ENCODE measurements at regions not wholly inside any gene's neighbourhood (a gene's known extent, or its start where the extent isn't known, plus 50 kb on each side); places are given as distances from the start of the nearest gene placed in this dataset.
A peak's percentile ranks its signal among the peaks of the same experiment; 100 is the strongest.

DNA sequence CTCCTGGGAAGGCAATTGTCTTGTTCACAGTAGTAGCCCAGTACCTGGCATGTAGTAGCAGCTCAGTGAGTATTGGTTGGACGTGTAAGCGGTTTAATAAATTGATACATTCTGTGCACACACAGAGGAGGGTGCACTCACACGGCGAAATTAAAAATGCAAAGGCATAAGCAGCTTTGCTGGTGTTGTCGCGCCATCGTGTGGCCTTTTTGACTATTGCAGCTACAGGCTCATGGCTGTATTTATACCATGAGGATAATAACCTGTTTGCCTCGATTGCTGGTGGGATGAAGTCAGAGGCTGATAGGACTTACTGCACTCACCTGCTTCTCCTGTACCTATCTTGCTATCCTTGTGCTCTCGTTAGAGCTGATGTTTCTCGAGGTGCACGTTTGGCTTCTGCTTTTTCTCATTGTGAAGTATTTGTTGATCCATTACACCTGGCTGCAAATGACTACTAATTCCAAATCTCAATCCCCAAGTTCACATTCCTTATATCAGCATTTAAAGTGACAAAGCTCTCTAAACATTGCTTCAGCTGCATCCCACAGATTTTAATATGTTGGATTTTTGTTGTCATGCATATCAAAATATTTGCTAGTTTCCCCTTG, 61.5 kb downstream of the TBXT start:
- DNase-seq (ENCODE audit: low read depth) = peak; percentile 55

- no peak for DNase-seq (ENCODE audit: low read depth)
These were observed 62.1 kb downstream of the TBXT start for GRCh38 chr6:166105341-166106075.

DNA sequence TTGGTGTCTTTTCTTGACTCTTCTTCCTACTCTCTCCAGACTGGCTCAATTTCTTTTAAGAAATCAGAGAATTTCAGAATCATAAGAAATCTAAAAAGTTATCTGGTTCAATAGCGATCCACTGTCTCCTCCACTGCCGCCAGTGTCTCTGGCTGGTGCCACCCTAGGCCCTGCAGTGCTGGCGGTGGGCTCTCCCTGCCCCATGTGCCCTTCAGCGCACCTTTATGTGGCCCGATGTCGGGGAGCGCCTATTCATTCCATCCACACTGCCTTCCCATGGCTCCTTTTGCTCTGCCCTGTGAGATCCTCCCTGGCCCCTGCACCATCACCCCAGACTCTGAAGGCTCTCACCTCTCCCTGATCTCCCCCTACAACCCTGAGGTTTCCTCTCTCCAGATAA, 62.8 kb downstream of the TBXT start:
- no peak for DNase-seq (ENCODE audit: low read depth)

- no peak for DNase-seq (ENCODE audit: low read depth)
These were observed 63.5 kb downstream of the TBXT start for GRCh38 chr6:166104107-166104506.

DNA sequence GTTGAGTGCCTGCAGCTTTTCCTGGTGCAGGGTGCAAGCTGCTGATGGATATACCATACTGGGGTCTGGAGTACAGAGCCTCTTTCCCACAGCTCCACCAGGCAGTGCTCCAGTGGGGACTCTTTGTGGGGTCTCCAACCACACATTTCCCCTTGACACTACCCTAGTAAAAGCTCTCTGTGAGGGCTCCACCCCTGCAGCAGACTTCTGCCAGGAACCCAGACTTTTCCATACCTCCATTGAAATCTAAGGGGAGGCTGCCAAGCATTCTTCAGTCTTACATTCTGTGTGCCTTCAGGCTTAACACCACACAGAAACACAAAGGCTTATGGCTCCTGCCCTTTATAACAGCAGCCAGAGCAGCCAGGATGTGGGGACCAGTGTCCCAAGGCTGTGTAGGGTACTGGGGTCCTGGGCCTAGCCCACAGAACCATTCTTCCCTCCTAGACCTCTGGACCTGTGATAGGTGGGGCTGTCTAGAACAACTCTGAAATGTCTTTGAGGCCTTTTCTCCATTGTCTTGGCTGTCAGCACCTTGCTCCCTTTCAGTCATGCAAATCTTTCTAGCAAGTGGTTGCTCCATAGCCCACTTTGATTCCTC, 65.7 kb downstream of the TBXT start:
- DNase-seq (ENCODE audit: low read depth) = no peak

DNA sequence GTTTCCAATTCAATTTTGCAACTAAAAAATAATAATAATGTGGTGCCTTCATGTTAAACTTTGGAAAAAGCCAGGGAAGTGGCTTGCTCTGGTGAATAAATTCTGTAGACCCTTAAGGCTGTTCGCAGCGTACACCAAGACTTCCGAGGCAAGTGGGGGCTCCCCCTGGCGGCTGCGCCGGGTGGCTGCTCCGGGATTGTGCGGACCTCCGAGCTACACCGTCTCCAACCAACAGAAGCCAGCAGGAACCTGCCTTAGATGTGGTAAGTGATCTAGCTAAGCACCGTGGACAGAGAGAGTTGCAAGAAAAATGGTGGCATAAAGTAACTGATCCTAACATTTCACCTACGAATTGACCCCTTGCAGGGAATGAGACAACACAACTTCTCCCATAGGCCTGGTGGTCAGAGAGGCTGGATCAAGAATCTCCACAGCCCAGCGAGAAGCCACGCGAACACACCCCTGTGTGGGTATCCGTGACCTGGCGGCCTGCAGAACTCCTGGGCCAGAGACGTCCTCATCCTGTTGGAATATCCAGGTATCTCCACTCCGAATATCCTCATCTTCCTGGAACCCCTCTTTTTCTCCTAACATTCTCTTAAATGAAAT, 69.6 kb downstream of the TBXT start:
- DNase-seq (ENCODE audit: low read depth) = peak; percentile 38

DNA sequence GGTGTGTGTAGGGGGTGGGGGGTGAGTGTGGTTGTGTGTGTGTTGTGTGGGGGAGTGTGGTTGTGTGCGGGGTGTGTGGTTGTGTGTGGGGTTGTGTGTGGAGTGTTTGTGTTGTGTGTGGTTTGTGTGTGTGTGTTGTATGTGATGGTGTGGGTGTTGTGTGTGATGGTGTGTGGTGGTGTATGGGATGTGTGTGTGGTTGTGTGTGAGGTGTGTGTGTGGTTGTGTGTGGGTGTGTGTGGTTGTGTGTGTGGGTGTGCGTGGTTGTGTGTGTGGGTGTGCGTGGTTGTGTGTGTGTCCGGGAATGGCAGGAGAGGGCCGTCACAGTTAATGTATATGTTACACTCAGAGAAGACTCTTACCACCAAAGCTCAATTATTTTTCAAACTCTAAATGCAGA, 79.8 kb downstream of the TBXT start:
- DNase-seq (ENCODE audit: low read depth) = no peak

DNA sequence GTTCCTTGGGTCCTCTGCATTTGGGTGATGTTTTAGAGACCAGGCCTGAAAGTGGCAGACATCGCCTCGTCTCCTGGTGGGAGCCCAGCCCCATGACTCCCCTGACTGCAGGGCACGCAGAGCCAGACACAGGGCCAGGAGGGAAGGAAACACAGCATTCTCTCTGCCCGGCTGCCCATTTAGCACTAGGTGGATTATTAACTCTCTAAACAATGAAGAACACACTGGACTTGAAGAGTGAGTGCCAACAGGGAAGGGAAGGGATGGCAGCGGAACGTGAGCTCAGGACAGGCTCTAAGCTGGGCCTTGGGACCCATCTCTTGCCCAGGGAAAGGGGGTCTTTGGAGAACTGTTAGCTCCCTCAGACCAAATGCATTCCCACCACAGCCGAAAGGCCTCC, 80.4 kb downstream of the TBXT start:
- no peak for DNase-seq (ENCODE audit: low read depth)

DNA sequence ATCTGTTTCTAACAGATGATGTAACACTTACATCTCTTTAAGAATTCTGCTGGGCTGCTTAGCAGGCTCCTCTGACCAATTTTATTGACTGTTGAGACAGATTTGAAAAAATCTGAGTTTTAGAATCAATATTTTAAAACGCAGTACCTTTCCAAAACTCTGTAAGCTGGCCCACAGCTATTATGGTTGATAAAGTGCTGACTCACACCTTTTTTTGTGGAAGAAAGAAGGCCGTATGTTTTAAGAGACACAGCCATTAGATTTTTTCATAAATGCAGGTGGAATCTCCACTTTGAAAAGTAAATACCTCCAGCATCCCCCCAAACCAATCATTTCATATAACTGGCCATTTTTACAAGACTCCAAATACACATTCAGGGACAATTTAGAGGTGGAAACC, 82.2 kb downstream of the TBXT start:
- no peak for DNase-seq (ENCODE audit: low read depth)

GRCh38 chr6:166084951-166085350, 82.7 kb downstream of the TBXT start:
- DNase-seq (ENCODE audit: low read depth) = no peak

GRCh38 chr6:166079841-166080240, 87.8 kb downstream of the TBXT start:
- DNase-seq (ENCODE audit: low read depth) = no peak

DNA sequence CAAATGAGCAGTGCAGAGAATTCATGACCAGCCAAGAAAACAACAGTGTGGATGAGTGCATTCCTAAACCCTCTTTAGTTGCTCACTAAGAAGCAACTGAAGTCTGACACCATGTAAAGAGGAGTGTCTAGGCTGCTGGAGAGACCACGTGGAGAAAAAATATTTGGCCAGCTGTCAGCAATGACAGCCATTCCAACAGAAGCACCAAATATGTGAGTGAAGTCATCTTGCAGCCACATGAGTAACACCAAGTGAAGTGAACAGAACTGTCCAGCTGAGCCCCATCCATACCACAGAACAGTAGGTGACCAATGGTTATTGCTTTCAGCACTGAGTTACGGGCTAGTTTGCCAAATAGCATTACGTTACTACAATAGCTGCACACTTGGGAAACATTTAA, 89.4 kb downstream of the TBXT start:
- DNase-seq (ENCODE audit: low read depth) = no peak

DNA sequence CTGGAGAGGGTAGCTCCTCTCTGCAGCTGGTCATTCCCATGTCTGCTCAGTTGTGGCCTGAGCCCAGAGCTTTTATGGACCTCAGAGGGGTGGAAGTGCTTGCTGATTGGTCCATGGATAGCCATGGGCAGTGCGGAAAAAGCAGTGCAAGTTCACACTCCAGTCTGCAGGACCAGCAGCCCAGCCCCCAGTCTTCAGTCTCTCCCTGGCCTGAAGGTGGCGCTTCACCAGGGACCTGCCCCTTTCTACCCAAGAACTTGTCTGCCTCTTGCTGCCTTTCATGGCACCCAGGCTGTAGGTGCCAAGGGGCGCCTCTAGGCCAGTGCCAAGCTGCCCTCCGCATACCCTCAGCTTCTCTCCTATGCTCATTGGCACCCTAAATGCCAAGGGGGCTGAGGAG, 91.0 kb downstream of the TBXT start:
- no peak for DNase-seq (ENCODE audit: low read depth)

DNA sequence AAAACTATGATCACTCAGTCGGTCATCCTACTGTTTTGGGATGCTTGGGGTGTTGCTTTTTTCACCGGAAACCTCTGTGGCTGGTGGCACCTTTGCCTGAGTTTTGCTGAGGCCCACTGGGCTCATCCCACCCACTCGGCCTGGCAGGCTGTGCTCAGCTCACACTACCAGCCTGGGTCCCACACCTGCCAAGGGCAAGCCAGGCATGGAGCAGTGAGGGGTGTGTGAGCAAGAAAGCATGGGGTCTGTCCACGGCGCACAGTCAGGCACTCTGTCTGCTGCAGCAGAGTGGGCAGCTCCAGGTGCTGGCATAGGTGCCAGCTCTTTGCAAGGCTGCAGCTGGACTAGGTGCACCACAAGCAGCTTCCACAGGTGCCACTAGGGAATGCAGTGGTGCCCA, 91.7 kb downstream of the TBXT start:
- DNase-seq (ENCODE audit: low read depth) = no peak

DNA sequence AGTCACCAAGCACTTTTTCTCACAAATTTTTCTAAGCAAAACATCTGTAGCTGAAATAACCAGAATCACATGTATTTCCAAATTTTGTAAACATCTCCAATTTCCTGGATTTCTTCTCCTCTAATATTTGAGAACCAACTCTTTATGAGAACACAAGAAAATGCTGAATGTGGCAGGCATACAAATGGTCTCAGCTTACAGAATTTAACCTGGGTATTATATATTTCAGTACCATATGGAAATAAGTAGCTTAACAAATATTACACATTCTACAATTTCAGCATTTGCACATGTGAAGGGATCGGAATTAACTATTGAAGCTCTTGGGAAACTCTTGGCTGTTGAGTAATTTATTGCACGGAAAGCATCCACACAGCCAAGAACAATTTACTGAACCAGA, 92.5 kb downstream of the TBXT start:
- DNase-seq (ENCODE audit: low read depth) = no peak

DNA sequence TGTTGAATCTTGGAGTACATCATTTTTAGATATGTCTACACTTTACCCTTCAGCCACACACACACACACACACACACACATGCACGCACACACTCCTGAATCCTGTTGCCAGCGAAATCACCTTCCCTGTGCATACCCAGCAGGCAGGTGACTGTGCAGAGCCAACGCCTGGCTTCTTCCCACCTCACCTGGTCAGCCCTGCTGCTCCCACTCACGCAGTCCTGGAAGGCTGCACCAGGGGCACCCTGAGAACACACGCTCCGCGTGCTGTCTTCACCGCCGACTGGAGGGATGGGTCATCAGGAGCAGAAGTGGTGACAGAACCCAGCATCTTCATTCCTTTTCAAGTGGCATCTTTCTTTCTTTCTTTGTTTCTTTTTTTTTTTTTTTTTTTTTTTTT, 94.6 kb downstream of the TBXT start:
- no peak for DNase-seq (ENCODE audit: low read depth)

DNA sequence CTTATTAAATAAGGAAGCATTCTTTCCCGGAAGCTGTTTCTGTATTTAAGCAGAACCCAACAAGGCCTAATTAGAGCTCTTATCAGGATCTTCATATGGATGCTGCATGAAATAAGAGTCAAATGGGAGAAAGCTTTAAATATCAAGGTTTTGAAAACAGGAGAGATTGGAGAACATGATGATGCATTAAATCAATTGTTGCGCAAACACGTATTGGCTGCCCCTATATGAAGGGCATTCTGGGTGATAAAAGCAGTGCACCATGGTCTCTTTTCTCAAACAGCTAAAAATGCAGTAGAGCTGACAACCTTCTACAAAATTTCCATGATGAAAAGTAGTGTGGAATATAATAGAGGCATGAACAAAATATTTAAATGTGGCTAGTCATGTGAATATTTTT, 98.9 kb downstream of the TBXT start:
- no peak for DNase-seq (ENCODE audit: low read depth)

- no peak for DNase-seq (ENCODE audit: low read depth)
These were observed 109.4 kb downstream of the TBXT start for GRCh38 chr6:166058064-166058739.

GRCh38 chr6:166057431-166057830, 110.2 kb downstream of the TBXT start:
- no peak for DNase-seq (ENCODE audit: low read depth)

DNA sequence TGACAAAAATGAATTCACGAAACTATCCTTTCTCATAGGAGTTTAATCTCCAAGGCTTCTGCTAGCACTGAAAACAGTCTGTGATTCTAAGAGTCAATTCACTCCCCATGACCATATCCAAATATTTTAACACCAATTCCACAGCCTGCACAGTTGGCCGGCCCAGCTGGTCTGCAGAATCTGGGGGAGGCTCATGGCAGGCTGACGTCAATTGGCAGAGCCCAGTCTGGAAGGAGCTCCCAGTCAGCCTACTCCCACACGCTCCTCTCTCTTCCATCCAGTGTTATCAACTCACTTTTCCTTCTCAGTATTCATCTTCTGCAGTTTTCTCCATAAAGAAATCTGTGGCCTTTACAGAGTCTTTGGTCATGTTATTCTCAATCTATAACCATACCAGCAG, 111.0 kb downstream of the TBXT start:
- no peak for DNase-seq (ENCODE audit: low read depth)

DNA sequence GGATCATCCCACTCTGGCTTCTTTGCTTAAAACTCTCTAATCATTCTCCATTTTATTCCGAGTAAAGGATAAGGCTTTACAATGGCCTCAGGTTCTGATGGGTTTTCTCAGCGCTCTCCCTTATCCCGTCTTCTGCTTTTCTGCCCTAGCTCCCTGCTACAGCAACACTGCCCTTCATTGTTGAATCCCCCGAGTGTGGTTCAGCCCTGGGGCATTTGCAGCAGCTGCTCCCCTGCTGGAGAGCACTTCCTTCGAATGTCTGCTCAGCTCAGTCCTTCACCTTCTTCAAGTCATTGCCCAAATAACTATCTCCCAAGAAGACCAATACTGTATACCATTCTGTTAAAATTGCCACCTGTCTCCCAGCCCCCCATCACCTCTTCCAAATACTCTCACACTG, 111.8 kb downstream of the TBXT start:
- no peak for DNase-seq (ENCODE audit: low read depth)

GRCh38 chr6:166052837-166053236, 114.8 kb downstream of the TBXT start:
- DNase-seq (ENCODE audit: low read depth) = no peak

- no peak for DNase-seq (ENCODE audit: low read depth)
These were observed 117.1 kb downstream of the TBXT start for GRCh38 chr6:166050559-166050958.
